DND-41 (cell line): ENCODE measurements at regions not wholly inside any gene's neighbourhood (a gene's known extent, or its start where the extent isn't known, plus 50 kb on each side); places are given as distances from the start of the nearest gene placed in this dataset.

Experiments
- ATAC-seq: fragments of 200-7000 bp; cut with Tn5 transposase; 3 replicates; pipeline ENCODE4 v1.9.1; 2021; ENCODE audit warnings: low read depth; ENCODE audit not compliant: insufficient read depth
- DNase-seq: peaks from one replicate; pipeline ENCODE4 v3.0.0-alpha.2; 2020
- H2AFZ ChIP-seq: 2 replicates; pipeline ENCODE4 v1.6.0; 2012; ENCODE audit warnings: low read depth, low read length
- H3K27ac ChIP-seq: 2 replicates; pipeline ENCODE4 v1.5.1; 2012; ENCODE audit warnings: low read length, inconsistent platforms
- H3K27me3 ChIP-seq: fragments of 200-600 bp; sonication (generic); 2 replicates; pipeline ENCODE4 v1.6.0; 2012; ENCODE audit warnings: low read length, mild to moderate bottlenecking, inconsistent platforms; ENCODE audit not compliant: insufficient read depth, poor library complexity
- H3K36me3 ChIP-seq: 2 replicates; pipeline ENCODE4 v1.5.1; 2012; ENCODE audit warnings: low read length, inconsistent platforms; ENCODE audit not compliant: insufficient read depth
- H3K4me1 ChIP-seq: 2 replicates; pipeline ENCODE4 v1.5.1; 2012; ENCODE audit warnings: mild to moderate bottlenecking, low read length; ENCODE audit not compliant: insufficient read depth
- H3K4me2 ChIP-seq: 2 replicates; pipeline ENCODE4 v1.6.0; 2012; ENCODE audit warnings: mild to moderate bottlenecking, moderate library complexity, low read length, inconsistent platforms; ENCODE audit not compliant: insufficient read depth
- H3K4me3 ChIP-seq, 2 experiments: fragments of 200-600 bp in 1 of 2; shearing (Covaris generic) in 1 of 2; 2 replicates each; pipeline ENCODE4 v1.5.1; 2012 to 2016; ENCODE audit warnings: inconsistent platforms in 2 of 2, low read length in 2 of 2, mild to moderate bottlenecking in 2 of 2, low read depth in 1 of 2, moderate library complexity in 1 of 2
- H3K79me2 ChIP-seq: 2 replicates; pipeline ENCODE4 v1.6.0; 2012; ENCODE audit warnings: low read length, inconsistent platforms; ENCODE audit not compliant: insufficient read depth
- H3K9ac ChIP-seq: 2 replicates; pipeline ENCODE4 v1.6.0; 2012; ENCODE audit warnings: low read depth, mild to moderate bottlenecking, inconsistent platforms, low read length, moderate library complexity
- H3K9me3 ChIP-seq: 2 replicates; pipeline ENCODE4 v1.5.1; 2012; ENCODE audit warnings: low read length, moderate library complexity, mild to moderate bottlenecking, inconsistent platforms; ENCODE audit not compliant: insufficient read depth, severe bottlenecking
- H4K20me1 ChIP-seq: 2 replicates; pipeline ENCODE4 v1.6.0; 2012; ENCODE audit warnings: low read length; ENCODE audit not compliant: insufficient read depth
- EZH2 ChIP-seq: IDR thresholded peaks from 3 replicates; pipeline ENCODE4 v1.6.1; 2012; ENCODE audit warnings: borderline replicate concordance, low read depth, mild to moderate bottlenecking, moderate library complexity, low read length, inconsistent platforms; ENCODE audit not compliant: severe bottlenecking
- TF ChIP-seq, protein P1 (sequence below): IDR thresholded peaks from 2 replicates; pipeline ENCODE4 v1.5.1; 2012; ENCODE audit warnings: borderline replicate concordance, low read length, moderate library complexity, mild to moderate bottlenecking; ENCODE audit not compliant: poor library complexity, severe bottlenecking; ENCODE audit errors: extremely low read depth

DNA sequence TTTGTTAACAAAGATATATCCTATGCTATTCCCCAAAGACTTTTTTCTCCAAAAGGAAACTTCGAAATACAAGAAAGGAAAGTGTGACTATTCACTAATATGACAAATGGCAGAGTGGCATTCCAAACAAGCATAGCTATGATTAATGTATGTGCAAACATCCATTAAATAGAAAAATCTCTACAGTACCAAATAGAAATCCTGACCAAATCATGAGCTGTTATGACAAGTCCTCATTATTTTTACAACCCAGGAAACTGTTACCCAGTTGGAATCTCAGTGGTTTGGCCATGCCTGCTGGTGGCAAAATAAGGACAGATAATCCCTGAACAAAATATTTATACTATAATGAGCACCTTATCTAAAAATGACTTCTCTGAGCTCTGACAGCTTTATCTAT lies 202.1 kb downstream of the SEC23A start:
- H3K27ac ChIP-seq: no peak overlapping the region
- TF ChIP-seq, protein P1, sequence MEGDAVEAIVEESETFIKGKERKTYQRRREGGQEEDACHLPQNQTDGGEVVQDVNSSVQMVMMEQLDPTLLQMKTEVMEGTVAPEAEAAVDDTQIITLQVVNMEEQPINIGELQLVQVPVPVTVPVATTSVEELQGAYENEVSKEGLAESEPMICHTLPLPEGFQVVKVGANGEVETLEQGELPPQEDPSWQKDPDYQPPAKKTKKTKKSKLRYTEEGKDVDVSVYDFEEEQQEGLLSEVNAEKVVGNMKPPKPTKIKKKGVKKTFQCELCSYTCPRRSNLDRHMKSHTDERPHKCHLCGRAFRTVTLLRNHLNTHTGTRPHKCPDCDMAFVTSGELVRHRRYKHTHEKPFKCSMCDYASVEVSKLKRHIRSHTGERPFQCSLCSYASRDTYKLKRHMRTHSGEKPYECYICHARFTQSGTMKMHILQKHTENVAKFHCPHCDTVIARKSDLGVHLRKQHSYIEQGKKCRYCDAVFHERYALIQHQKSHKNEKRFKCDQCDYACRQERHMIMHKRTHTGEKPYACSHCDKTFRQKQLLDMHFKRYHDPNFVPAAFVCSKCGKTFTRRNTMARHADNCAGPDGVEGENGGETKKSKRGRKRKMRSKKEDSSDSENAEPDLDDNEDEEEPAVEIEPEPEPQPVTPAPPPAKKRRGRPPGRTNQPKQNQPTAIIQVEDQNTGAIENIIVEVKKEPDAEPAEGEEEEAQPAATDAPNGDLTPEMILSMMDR: no peak
- no peak for TF ChIP-seq EZH2
- no peaks in the 10 kb centered on the region for H3K9me3 ChIP-seq
- no peaks in the 10 kb centered on the region for H3K4me1 ChIP-seq
- H3K79me2 ChIP-seq: no peaks in the 10 kb centered on the region
- no peak overlapping the region for H3K4me2 ChIP-seq
- no peak for DNase-seq
- no peaks in the 10 kb centered on the region for H4K20me1 ChIP-seq
- ATAC-seq: no peak
- H2AFZ ChIP-seq: no peak overlapping the region
- no peaks in the 10 kb centered on the region for H3K27me3 ChIP-seq
- no peak overlapping the region for H3K4me3 ChIP-seq
- no peaks in the 10 kb centered on the region for H3K36me3 ChIP-seq
- no peak overlapping the region for H3K9ac ChIP-seq

GRCh38 chr14:38887696-38888095 lies 215.3 kb downstream of the SEC23A start:
- no peaks in the 10 kb centered on the region for H3K9me3 ChIP-seq
- no peaks in the 10 kb centered on the region for H3K27me3 ChIP-seq
- H3K4me1 ChIP-seq: no peaks in the 10 kb centered on the region
- TF ChIP-seq, protein P1: no peak
- TF ChIP-seq EZH2: no peak
- H4K20me1 ChIP-seq: no peaks in the 10 kb centered on the region
- no peak overlapping the region for H3K9ac ChIP-seq
- no peak overlapping the region for H3K4me2 ChIP-seq
- H3K27ac ChIP-seq: no peak overlapping the region
- no peaks in the 10 kb centered on the region for H3K36me3 ChIP-seq
- H3K79me2 ChIP-seq: no peaks in the 10 kb centered on the region
- H2AFZ ChIP-seq: no peak overlapping the region
- ATAC-seq (no peak), DNase-seq (no peak)
- no peak overlapping the region for H3K4me3 ChIP-seq

DNA sequence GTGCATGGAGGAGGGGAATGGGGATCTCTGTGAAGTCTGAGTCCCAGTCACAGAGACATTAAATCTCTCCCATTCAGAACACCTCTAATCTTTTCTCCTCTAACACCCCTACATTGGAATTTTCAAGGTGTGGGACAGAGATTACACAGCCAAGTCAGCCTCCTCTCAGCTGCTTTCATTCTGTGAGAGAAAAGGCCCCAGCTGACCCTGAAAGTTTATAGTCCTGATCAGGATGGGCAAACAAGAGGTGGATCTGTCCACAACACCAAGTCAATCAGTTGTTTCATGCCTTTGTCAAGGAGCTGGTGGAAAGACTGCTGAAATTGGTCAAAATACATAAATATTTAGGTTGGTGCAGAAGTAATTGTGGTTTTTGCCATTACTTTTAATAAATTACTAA lies 218.9 kb downstream of the SEC23A start:
- no peaks in the 10 kb centered on the region for H4K20me1 ChIP-seq
- H3K4me2 ChIP-seq: no peak overlapping the region
- no peaks in the 10 kb centered on the region for H3K4me1 ChIP-seq
- no peak overlapping the region for H2AFZ ChIP-seq
- H3K4me3 ChIP-seq: no peak overlapping the region
- no peak for ATAC-seq
- no peaks in the 10 kb centered on the region for H3K27me3 ChIP-seq
- no peaks in the 10 kb centered on the region for H3K36me3 ChIP-seq
- no peaks in the 10 kb centered on the region for H3K9me3 ChIP-seq
- no peak for TF ChIP-seq EZH2
- TF ChIP-seq, protein P1: no peak
- no peak overlapping the region for H3K9ac ChIP-seq
- DNase-seq: no peak
- no peak overlapping the region for H3K27ac ChIP-seq
- H3K79me2 ChIP-seq: no peaks in the 10 kb centered on the region

DNA sequence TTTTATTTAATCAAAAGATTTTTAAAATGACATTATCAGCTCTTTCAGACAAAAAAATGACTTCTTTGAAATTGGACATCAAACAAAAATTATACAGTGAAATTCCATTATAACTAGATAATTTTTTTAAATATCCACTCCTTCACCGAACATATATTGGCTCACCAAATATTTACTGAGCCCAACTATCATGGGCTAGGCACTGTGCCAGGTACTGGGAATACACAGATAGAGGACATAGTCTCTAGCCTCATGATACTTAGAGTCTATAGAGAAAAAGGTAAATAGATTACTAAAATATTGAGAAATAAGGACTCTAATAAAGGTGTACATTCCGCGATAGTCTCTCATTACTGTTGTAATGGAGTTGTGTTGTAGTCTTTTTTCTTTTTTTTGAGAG lies 219.9 kb downstream of the SEC23A start:
- Histone ChIP-seq H3K27ac (no peak overlapping the region), H3K4me2 (no peak overlapping the region), H3K9ac (no peak overlapping the region), H3K4me1 (no peaks in the 10 kb centered on the region), H3K36me3 (no peaks in the 10 kb centered on the region), H3K27me3 (peaks cover 4% of the 10 kb centered on the region), H4K20me1 (no peaks in the 10 kb centered on the region), H3K79me2 (no peaks in the 10 kb centered on the region), H3K4me3 (no peak overlapping the region), H3K9me3 (no peaks in the 10 kb centered on the region), H2AFZ (no peak overlapping the region)
- TF ChIP-seq EZH2: no peak
- TF ChIP-seq, protein P1: no peak
- ATAC-seq (no peak), DNase-seq (no peak)
